GM19397 (cell line): ENCODE measurements at regions not wholly inside any gene's neighbourhood (a gene's known extent, or its start where the extent isn't known, plus 50 kb on each side); places are given as distances from the start of the nearest gene placed in this dataset.

Experiments
- ATAC-seq: cut with Tn5 transposase; IDR thresholded peaks from one replicate; pipeline ENCODE4 v1.9.1; 2021; ENCODE audit warnings: mild to moderate bottlenecking, moderate library complexity; ENCODE audit not compliant: unreplicated experiment

DNA sequence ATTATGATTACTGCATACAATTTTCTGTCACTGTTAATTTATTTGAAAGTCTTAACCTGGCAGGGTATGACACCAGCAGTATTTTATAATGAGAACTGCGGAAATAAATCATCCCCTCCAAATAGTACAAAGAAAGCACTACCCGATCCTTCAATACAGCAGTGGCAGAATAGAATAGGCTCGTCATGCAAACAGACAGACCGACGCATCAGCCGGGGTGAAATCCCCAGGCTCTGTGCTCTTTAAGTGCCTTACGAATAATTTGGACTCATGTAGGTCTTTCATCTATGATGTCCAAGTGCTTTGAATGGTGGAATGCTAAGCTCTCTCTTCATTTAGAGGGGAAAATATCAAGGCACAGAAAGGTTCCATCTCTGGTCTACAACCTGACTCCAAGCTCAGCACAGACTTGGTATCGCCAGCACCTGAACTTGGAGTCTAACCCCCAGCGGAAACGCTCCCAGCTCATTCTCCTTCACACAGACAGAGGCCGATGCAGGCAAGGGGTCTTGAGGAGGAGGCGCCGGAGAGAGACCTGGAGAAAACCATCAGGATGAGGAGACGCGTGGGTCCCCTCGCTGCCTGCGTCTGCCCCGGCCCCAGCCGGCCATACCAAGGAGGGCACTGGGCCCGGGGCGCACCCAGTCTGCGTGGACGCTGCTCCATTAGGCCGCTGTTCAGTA, 568.1 kb upstream of the MKI67 start:
- ATAC-seq, result no peak

DNA sequence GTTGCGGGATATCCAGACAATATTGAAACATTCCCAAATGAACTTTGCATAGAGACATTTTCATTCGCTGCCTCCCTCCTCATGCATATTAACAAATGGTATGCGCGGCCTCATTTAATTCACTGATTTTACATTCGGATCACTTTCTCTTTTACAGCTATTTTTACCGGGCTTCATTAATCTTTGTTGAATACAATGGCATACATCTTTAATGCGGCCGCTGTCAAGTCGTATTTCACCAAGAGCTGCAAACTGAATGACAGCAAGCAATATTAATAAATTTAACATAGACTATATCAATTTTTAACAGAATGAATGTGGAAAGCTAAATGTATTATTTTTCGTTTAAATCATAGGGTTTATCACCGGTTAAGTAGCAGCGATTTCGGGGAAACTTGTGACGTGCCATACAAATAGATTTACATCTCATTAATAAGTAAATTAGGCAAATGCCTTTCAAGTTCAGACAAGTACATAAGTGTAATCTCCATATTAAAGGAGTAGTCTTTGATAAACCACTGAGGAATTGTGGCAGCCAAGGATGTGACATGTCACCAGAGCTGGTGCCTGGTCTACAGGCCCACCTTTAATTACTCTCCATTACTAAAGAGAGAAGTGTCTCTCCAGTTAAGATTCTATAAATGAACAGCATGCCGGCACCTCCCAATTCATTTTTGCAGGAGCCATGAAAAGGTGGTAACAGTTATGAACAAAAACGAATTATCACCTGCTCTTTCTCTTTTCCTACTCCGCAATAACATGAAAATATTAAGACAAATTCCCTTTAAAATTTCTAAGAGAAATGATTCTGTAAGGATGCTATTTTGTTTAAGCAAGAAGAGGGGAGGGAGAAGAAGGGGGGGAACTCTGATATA, 568.9 kb upstream of the MKI67 start:
- no peak for ATAC-seq

DNA sequence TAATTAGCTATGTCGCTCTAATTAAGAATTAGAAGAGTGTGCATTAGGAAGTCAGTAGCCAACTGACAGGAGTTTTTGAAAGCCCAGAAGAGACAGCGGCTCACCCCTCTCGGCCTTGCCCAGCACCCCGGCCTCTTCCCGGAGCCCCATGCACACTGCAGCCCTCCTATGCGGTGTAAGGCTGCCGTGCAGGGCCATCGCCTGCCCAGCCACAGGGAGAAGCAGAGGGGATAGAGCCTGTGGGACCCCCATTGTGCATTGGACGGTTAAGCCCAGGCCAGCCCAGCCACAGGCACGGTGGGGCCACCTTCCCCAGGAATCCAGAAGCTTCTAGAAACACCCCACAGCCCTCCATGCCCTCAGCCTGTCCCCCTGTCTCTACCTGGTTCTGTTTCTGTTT, 569.7 kb upstream of the MKI67 start:
- no peak for ATAC-seq

DNA sequence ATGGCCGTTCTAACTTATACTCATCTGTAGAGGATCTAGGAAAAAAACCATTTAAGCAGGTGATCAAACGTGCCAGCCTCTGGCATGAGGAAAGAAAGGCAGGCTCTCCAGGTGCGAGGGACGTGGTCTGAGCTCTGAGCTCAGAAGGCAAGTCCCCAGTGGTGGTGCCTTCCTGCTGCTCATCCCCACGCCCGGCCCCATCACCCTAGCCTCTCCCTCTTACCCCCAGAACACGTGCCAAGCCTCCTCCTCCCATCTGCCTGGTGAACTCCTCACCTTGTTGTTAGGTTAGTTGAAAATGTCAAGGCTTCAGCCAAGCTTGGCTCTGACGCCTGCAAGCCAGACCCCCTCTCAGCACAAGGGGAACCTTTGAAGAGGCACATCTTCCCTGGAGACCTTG, 571.2 kb upstream of the MKI67 start:
- no peak for ATAC-seq

DNA sequence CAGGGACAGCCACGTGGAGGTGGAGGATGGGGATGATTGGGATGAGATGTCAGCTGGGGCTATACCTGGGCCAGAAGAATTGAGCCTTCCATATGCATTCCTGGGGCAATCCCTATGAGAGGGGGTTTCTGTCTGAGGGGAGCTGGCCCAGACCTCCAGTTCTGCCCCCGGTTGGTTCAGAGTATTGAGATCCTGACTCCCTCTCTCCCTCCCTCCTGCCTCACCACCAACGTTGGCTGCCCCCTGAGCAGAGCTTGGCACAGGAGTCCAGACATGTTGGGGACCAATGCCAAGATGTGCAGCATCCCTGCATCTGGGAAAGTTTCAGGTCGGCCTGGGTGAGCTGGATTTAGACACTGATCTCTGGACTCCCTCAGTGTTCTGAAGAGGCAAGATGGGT, 575.2 kb upstream of the MKI67 start:
- no peak for ATAC-seq

DNA sequence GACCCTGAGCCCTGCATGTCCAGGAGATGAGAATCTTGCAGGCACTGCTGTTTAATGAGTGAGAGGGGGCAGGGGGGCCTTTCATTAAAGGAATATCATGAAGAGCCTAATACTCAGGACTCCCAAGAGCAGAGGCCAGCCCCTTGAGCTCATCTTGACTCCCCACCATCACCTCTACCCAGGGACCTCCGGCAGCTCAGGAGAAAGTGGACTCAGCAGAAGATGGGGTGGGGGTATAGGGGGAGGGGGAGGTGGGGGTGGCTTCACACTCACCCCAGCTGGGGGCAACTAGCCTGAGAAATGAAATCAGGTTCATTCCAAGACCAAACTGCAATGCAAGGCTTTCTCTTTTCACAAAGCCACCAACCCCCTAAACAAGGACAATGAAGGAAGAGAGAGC, 575.6 kb upstream of the MKI67 start:
- no peak for ATAC-seq

DNA sequence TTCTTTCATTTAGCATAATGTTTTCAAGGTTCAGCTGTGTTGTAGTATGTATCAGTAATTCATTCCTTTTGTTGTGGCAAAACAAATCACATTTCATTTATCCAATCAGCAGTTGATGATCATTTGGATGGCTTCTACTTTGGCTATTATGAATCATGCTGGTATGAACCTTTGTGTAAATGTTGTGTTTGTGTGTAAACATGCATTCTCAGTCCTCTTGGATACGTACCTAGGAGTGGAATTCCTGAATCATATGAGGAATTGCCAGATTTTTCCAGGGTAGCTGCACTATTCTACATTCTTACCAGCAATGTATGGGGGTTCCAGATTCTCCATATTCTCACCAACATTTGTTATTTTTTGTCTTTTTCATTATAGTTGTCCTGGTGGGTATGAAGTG, 578.5 kb upstream of the MKI67 start:
- ATAC-seq, result no peak

DNA sequence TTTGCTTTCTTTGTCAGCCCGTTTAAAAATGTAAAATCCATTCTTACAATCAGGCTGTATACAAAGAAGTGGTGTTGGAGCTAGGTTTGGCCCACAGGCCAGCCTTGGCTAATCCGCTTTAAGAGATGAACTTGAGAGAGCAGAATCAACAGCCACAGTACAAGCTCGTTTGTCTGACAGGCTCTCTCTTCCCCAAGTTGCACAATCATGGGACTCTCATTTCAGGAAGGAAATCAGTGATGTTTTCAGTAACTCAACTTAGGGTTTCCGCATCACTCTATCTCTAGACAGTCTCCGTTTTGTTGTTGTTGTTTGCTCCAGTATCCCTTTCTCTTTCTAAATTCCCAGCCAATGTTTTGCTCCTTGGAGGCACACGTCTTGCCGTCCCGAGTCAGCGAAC, 582.0 kb upstream of the MKI67 start:
- no peak for ATAC-seq

DNA sequence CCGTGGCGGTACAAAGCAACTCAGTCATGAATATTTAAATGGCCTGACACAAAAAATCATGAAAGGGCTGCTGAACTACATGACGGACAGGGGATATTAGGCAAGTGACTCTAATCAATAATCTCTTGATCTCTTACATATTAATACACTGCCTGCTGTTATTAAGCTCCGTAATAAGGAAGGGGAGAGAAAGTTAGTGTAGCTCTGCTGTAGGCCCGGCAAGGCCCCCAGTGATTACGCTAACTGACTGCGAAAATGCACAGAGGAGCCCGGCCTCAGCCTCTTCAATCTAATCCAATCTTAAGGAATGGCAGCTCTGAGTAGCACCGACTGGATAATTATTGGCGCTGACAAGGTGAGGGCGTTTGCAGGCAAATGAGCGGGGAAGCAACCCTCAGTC, 583.5 kb upstream of the MKI67 start:
- ATAC-seq, result no peak

DNA sequence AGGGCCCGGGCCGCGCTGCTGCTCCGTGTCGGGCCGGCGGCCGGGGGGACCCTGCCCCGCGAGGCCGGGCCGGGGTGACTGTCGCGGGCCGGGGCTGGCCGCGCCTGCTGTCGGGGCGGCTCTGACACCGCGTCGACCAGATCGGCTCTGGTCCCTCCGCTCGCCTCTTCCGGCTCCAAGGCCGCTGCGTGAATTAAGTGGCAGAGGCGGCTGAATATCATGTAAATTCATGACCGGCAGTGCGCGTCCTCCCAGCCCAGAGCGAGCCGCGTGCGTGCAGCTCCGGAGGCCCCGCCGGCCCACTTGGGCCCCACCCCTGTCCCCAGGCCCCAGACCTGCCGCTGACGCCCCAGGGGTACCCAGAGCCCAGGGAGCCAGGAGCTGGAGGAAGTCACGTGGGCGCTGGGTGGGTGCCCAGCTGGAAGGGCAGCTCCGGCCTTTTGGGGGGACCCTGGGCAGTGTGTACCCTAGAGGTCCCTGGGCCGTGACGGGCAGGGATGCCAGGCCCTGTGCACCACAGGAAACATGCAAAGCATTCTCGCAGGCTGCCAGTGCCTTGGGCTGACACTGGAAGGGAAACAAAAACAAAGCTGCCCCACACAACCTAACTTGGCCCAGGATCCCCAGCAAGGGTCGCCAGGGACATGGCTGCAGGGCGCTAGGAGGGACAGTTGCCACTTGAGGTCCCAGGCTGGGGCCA, 584.0 kb upstream of the MKI67 start:
- ATAC-seq, result no peak

DNA sequence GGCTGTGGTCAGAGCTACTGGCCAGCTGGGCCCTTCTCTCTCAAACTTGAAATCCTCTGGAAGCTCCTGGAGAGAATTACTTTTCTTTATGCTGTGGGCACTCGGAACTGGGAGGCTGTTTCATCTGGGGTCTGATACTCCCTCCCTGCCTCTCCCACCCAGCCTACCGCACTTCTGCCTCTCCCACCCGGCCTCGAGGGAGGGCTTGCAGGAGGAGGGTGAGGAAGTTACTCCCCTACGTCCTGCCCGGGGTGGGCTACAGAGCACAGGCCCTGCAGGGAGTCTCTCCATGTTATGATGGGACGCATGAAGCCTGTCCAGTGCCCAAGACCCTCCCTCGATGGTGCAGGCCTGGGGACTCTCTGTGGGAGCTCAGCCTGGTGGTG, 584.6 kb upstream of the MKI67 start:
- no peak for ATAC-seq

DNA sequence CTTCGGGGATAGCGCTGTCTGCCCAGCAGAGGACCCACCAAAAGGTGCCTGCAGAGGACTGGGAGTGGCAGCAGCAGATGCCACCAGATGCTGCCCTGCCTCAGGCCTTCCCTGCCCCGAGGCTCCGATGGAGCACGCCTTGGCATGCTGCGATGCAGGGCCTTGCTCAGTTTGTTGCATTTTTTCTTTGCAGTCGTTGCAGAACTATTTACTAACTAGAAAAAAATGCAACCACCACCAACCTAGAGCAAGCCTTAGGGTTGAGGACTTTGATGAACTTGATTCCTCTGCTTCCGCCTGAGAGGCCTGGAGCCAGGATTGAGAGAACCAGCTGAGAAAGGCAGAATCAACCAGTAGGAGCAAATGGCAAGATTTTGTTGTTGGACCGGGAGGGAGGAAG, 585.6 kb upstream of the MKI67 start:
- ATAC-seq, result no peak

DNA sequence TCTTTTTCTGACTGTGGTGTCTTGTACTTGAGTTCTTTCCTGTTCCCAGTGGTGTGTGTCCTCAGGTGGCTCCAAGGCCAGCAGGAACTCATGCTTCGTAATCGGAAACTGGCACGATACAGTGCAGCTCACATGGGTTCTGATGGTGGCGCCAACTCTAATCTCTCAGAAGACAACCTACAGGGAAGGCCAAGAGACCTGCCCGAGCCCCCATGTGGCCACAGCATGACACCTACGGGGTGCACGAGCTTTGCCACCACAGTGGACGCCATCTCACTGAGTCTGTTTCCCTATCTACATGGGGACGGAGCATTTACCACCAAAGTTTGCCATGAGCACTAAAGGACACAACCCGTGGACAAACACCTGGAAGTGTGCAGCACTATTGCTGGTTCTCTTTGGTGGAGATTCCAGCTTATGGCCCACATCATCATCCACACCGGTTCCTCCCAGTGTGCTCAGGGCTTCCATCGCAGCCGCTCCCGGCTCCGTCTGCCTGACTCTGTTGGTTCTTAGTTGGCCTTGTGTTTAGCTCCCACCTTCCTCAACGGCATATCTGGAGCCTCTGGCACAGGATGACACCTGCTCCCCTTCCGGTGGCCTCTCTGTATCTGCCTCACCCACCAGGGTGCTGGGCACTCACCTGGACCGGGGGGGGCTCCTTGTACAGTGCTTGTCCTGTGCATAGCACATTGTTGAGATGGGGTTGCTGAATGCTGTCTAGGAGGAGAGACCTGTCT, 586.6 kb upstream of the MKI67 start:
- ATAC-seq, result no peak

DNA sequence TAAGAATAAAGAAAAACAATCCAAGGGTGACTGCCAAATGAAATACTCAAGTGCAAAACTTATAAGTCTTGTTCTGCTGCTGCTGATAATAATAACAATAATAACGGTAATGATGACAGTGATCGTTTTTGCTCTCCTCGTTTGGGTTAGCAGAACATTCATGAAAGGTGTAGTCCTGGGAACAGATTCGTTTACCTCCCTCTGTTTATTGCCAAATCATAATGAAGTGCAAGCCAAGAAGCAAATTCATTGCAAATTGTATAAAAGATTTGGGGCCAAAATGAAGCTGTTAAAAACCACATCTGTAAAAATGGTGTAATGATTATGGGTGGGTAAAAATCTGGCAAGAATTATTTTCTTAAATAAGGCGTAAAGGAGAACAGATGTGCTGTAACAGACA, 587.2 kb upstream of the MKI67 start:
- ATAC-seq, result no peak

DNA sequence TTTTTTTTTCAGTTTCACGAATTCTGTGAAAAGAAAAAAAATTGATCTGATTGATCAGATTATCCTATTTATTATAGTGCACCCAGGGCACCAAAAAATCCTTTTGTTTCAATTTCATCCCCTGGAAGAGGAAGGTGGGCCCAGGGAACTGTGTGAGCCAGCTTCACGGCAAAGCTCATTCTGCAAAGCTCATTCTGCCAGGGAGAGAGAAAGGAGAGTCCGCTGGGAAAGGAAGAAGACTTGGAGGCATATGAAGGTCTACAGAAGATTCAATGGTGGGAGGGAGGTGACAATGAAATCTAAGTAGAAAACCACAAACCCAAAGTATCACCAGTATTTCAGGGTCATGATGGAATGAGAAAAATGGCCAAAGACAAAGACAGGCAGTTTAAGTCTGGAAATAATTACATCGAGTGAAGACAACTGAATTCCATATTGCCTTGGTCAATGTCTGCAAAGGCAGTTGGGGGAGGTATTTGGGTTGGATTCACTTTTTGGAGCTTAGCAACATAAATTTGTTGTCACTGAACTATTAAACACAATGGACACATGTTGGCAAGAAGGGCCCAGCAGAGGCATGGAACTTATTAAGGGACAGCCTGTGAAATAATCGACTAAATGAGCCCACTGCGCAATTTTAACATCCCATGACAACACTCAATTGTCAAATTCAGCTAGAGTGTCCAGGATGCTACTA, 587.8 kb upstream of the MKI67 start:
- ATAC-seq, result no peak

DNA sequence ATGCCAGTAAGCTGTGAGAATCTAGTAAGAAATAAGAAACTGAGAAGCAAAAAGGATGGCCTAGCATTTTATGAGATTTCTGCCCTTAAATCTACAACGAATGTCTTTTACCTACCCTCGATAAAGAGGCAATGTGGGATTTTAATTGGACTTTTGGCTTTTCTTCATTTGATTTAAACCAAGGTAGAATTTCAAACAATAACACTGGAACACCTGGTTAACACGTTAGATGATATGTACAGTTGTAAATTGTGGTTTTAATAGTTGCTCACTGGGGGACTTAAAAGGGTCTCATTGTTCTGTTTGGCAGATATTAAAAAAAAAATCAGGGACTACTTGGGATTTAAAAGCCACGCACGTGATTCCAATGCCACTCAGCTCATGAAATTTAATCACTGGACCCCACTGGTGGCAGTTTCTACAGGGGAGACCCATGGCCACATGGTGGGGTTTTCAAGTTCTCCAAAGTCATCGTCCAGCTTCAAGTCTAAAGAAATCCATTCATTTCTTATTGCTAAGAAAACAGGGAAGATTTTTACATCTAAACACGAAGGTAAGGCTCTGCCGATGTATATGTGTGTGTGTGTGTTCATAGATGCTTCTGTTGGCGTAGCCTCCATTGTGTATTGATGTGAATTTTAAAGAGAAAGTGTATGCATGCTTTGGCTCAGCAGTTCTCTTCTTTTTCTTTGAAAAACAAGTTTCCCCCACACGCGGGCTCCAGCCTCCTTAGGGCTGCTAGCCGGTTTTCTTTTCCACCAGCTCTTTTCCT, 588.6 kb upstream of the MKI67 start:
- no peak for ATAC-seq

DNA sequence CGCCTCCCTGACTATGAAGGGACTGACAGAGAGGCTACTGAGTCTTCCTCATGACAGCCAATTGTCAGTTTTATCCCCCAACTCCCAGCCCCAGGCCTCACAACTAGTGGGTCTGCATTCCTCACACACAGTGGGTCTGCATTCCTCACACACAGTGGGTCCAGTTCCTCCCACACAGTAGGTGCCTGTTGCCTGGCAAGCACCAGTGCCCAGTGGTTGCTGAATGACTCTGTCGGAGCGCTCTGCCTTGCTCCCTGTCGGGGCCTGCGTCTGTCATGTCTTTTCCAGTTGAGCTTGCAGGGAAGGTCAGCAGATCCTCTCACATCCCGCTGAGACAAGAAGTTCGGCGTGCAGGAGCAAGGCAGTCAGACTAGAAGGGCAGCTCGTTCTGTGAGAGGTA, 590.0 kb upstream of the MKI67 start:
- ATAC-seq, result no peak

DNA sequence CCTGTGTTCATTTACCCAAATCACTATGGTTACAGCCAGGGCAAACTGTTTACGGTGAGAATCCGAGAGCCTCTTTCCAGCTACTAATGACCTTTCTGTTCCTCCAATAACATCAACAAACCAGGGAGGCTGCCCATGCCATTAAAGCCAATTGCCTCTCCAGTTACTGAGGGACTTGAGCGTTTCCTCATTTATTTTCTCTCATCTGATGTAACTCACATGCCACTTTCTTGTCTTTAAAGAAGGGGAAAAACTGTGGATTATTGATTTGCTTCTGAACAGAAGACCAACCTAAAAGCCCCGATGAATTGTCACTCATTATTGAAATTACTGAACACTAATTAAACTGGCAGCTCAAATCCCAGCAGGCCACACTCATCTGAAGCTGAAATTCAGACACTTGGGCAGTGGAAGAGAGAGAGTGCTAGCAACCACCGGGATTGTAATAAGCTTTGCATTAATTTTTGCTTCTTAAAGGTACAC, 595.8 kb upstream of the MKI67 start:
- ATAC-seq, result no peak

DNA sequence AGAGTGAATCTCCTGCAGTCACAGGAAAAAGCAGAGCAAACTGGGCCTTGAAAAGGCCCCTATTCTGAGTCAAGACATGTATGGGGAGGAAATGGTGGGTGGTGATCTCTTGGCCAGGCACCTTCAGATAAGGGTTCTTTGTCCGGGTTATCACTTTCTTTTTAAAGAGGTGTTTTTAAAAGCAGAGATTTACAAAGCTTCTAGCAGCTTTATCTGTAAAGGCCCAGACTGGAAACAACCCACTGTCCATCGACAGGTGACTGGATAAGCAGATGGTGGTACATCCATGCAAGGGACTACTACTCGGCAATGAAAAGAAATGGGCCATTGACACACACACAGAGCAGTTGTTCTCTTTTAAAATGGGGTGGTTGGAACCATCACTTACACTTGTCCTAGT, 596.7 kb upstream of the MKI67 start:
- no peak for ATAC-seq
